Activated CD8-positive, alpha-beta T cell treated with anti-CD3 and anti-CD28 coated beads for 36 hours (primary cell): ENCODE measurements at regions not wholly inside any gene's neighbourhood (a gene's known extent, or its start where the extent isn't known, plus 50 kb on each side); places are given as distances from the start of the nearest gene placed in this dataset.

Experiments used
- ATAC-seq: fragments of 200-7000 bp; cut with Tn5 transposase; one replicate; pipeline ENCODE4 v1.10.0; 2021; ENCODE audit warnings: mild to moderate bottlenecking, moderate library complexity
- CTCF ChIA-PET: fragments of 350-600 bp; sonication (Branson Sonifier 250); formaldehyde crosslinking; loops from one replicate; lab custom pipeline; 2021; ENCODE audit warnings: antibody characterized with exemption; lab: Charles Lee
- POLR2A ChIA-PET: fragments of 350-600 bp; sonication (Branson Sonifier 250); formaldehyde crosslinking; loops from one replicate; lab custom pipeline; 2021; ENCODE audit warnings: antibody characterized with exemption; lab: Charles Lee
- DNase-seq: peaks from one replicate; pipeline ENCODE4 v3.0.0-alpha.2; 2020
- H3K27ac Mint-ChIP-seq: one replicate; pipeline ENCODE4 v1.8.0; 2021; ENCODE audit warnings: mild to moderate bottlenecking, mixed read lengths
- H3K27me3 Mint-ChIP-seq: one replicate; pipeline ENCODE4 v1.8.0; 2021; ENCODE audit warnings: mixed read lengths
- H3K36me3 Mint-ChIP-seq: one replicate; pipeline ENCODE4 v1.8.0; 2021; ENCODE audit warnings: low read depth, mixed read lengths
- H3K4me1 Mint-ChIP-seq: one replicate; pipeline ENCODE4 v1.8.0; 2021; ENCODE audit warnings: low read depth, mixed read lengths
- H3K4me3 Mint-ChIP-seq: one replicate; pipeline ENCODE4 v1.8.0; 2021; ENCODE audit warnings: mild to moderate bottlenecking, moderate library complexity, mixed read lengths
- H3K9me3 Mint-ChIP-seq: one replicate; pipeline ENCODE4 v1.8.0; 2021; ENCODE audit warnings: mixed read lengths
- CTCF ChIP-seq: fragments of 200-600 bp; IDR thresholded peaks from one replicate; pipeline ENCODE4 v1.8.0; 2022; ENCODE audit warnings: antibody characterized with exemption, mild to moderate bottlenecking
- intact Hi-C: fragments of 100-400 bp; cut with micrococcal nuclease; formaldehyde crosslinking; loops from one replicate; pipeline ENCODE4 v1.10.0; 2022

DNA sequence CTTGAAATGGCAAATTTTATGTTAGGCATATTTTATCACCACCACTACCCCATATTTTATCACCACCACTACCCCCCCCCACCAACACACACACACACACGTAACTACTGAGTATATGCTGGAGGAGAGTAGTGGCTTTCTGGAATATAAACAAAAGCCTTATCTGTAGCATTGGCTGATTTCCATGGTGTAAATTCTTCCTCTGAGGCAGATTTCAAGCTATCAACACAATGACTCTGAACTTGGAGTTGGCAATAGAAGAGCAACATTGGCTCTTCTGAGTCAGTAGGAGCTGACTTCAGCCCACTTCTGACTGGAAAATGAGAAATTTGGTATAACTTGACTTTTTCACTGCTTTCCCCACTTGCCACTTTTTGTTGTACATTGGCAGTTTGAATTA, 143.0 kb downstream of the CAVIN4 start:
- Mint-ChIP-seq H3K9me3 (no peaks in the 10 kb centered on the region), H3K4me3 (no peak overlapping the region), H3K4me1 (no peaks in the 10 kb centered on the region), H3K36me3 (no peaks in the 10 kb centered on the region), H3K27ac (no peak overlapping the region), H3K27me3 (peaks cover 1% of the 10 kb centered on the region)
- no peak for ATAC-seq
- DNase-seq: no peak
- ChIA-PET POLR2A (no interaction called here), CTCF (interaction anchor here (0.6 kb wide), 1 partner anchor 19 kb away, joined by 3 read pairs; no protein-coding TSS in a partner anchor)
- TF ChIP-seq CTCF: no peak
- intact Hi-C loops: no loop called here

GRCh38 chr9:100724886-100725285, 147.0 kb downstream of the CAVIN4 start:
- Mint-ChIP-seq H3K9me3 (no peaks in the 10 kb centered on the region), H3K36me3 (no peaks in the 10 kb centered on the region), H3K27ac (no peak overlapping the region), H3K4me3 (no peak overlapping the region), H3K27me3 (peaks cover 1% of the 10 kb centered on the region), H3K4me1 (no peaks in the 10 kb centered on the region)
- CTCF ChIA-PET: interaction anchor here (1.5 kb wide), 1 partner anchor 10 kb away, joined by 3 read pairs; no protein-coding TSS in a partner anchor
- POLR2A ChIA-PET: no interaction called here
- intact Hi-C loops: no loop called here
- DNase-seq (no peak), ATAC-seq (no peak)
- TF ChIP-seq CTCF: no peak

GRCh38 chr9:100725371-100725770, 147.5 kb downstream of the CAVIN4 start:
- no peaks in the 10 kb centered on the region for H3K36me3 Mint-ChIP-seq
- POLR2A ChIA-PET: no interaction called here
- CTCF ChIA-PET: interaction anchor here (1.5 kb wide), 1 partner anchor 10 kb away, joined by 3 read pairs; no protein-coding TSS in a partner anchor
- H3K4me3 Mint-ChIP-seq: no peak overlapping the region
- intact Hi-C loops: no loop called here
- ATAC-seq (no peak), DNase-seq (no peak)
- H3K9me3 Mint-ChIP-seq: no peaks in the 10 kb centered on the region
- H3K4me1 Mint-ChIP-seq: no peaks in the 10 kb centered on the region
- H3K27me3 Mint-ChIP-seq: peaks cover 1% of the 10 kb centered on the region
- no peak for TF ChIP-seq CTCF
- H3K27ac Mint-ChIP-seq: no peak overlapping the region

GRCh38 chr9:100729336-100729895, 151.5 kb downstream of the CAVIN4 start:
- ATAC-seq: no peak
- Mint-ChIP-seq H3K27ac (no peak overlapping the region), H3K9me3 (no peaks in the 10 kb centered on the region), H3K36me3 (no peaks in the 10 kb centered on the region), H3K4me1 (no peaks in the 10 kb centered on the region), H3K4me3 (no peak overlapping the region), H3K27me3 (no peaks in the 10 kb centered on the region)
- no peak for DNase-seq
- intact Hi-C loops: no loop called here
- CTCF ChIA-PET: no interaction called here
- POLR2A ChIA-PET: no interaction called here
- no peak for TF ChIP-seq CTCF

- ChIA-PET POLR2A (no interaction called here), CTCF (no interaction called here)
- Mint-ChIP-seq H3K9me3 (peaks cover 3% of the 10 kb centered on the region), H3K36me3 (no peaks in the 10 kb centered on the region), H3K27ac (no peak overlapping the region), H3K4me1 (no peaks in the 10 kb centered on the region), H3K4me3 (no peak overlapping the region), H3K27me3 (no peaks in the 10 kb centered on the region)
- DNase-seq: no peak
- ATAC-seq: no peak
- intact Hi-C loops: no loop called here
- no peak for TF ChIP-seq CTCF
Observed at GRCh38 chr9:100730086-100730485, 152.2 kb downstream of the CAVIN4 start.
